ENCODE measurements at regions not wholly inside any gene's neighbourhood (a gene's known extent, or its start where the extent isn't known, plus 50 kb on each side); places are given as distances from the start of the nearest gene placed in this dataset.

GRCh38 chr2:21759819-21760218 lies 636.1 kb downstream of the TDRD15 start:
- TF ChIP-seq EZH2 (IDR thresholded peaks at IDR 0.05) (no peak), POLR2AphosphoS5 (IDR thresholded peaks at IDR 0.05; ENCODE audit: borderline replicate concordance, low read depth, low read length) (no peak)

Measured in SK-N-MC (cell line).